ENCODE measurements at regions not wholly inside any gene's neighbourhood (a gene's known extent, or its start where the extent isn't known, plus 50 kb on each side); places are given as distances from the start of the nearest gene placed in this dataset.

DNA sequence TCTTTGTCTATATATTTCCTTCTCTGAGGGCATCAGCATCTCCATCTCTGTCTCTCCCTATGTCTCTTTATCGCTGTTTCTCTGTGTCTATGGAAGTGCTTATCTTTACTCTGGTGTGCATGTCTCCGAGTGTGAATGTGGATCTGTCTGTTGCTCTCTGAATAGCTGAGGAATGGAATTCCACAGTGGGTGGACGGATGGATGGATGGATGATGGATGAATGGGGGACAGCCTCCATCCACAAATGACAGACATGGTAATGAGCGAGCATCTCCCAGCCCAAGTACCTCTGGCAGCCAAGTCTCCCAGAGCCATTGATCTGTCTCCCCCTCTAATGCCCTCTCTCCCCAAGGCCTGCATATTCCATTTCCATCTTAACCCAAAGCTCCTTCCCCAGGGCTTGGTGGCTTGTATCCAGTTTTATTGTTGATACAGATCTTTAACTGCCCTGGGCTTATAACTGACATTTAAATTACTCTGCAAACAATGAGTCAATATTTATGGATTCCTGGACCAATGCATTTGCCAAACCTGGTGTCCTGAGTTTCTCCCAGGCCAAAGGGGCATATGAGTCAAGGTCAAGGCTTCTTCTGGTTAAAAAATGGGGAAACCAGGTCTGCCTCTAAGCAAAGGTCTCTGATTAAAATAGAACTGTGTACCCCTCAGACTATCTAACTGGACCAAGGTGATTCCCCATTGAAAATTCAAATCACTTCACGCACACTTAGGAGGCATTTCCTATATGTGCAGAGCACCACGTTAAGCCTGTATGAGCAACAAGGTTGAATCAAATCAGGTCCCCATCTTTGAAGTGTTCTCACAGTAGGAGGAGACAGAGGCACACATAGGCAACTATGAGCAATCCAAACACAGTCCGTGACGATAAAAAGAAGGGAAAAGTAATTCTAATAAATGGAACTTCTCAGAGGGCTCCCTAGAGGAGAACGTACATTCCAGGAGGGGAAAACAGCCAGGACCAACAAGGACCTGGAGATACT, 109.9 kb downstream of the TLE3 start:
- TF ChIP-seq CTCF (IDR thresholded peaks at IDR 0.05; ENCODE audit: low read depth, low read length, missing input control) (no peak), SP1 (IDR thresholded peaks at IDR 0.05) (no peak), NR2F2 (IDR thresholded peaks at IDR 0.05) (no peak), REST (IDR thresholded peaks at IDR 0.05) (no peak), YY1 (IDR thresholded peaks at IDR 0.05) (no peak), JUND (IDR thresholded peaks at IDR 0.05) (no peak), EGR1 (IDR thresholded peaks at IDR 0.05; ENCODE audit: low read depth in 2 of 2) (no peak), TAF1 (conservative IDR thresholded peaks at IDR 0.05) (no peak), ZBTB33 (IDR thresholded peaks at IDR 0.05) (no peak), GABPA (IDR thresholded peaks at IDR 0.05 in 1 of 2, conservative IDR thresholded peaks at IDR 0.05 in 1 of 2) (no peak), RAD21 (IDR thresholded peaks at IDR 0.05) (no peak), FOXA1 (IDR thresholded peaks at IDR 0.05) (no peak)

All from liver (tissue), 3 donors.